HepG2 (cell line): ENCODE measurements at regions not wholly inside any gene's neighbourhood (a gene's known extent, or its start where the extent isn't known, plus 50 kb on each side); places are given as distances from the start of the nearest gene placed in this dataset.

Source experiments
- ATAC-seq: fragments of 200-7000 bp; cut with Tn5 transposase; 3 replicates; pipeline ENCODE4 v1.9.1; 2020; ENCODE audit warnings: mild to moderate bottlenecking, moderate library complexity
- BruUV-seq: library from RNA; stranded (reverse); fragments of 400-500 nt; replicated peaks from 2 replicates; lab custom pipeline; 2021; lab: Mats Ljungman, UMichigan
- CTCF ChIA-PET: fragments of 300-600 bp; formaldehyde crosslinking; extraction: SDS; loops from one replicate; lab custom pipeline; 2021; ENCODE audit warnings: low total read pairs, inconsistent platforms, low intra/inter-chr PET ratio; lab: Yijun Ruan, JAX
- POLR2A ChIA-PET: fragments of 350-600 bp; sonication (Branson Sonifier 250); formaldehyde crosslinking; loops from one replicate; lab custom pipeline; 2020; ENCODE audit warnings: antibody characterized with exemption, inconsistent platforms; lab: Yijun Ruan, JAX
- DNase-seq: peaks from one replicate; pipeline ENCODE4 v3.0.0-alpha.2; 2015; ENCODE audit warnings: low spot score
- FAIRE-seq: peaks from 3 replicates; lab custom pipeline; 2011; peaks lifted over from hg19 to GRCh38; lab: Jason Lieb, UNC
- H2AFZ ChIP-seq: one replicate; pipeline ENCODE4 v1.6.1; 2011; ENCODE audit warnings: low read length, inconsistent platforms
- H3K27ac ChIP-seq: fragments of 300-600 bp; 3 replicates; pipeline ENCODE4 v1.8.0; 2011; ENCODE audit warnings: mixed run types, mild to moderate bottlenecking, mixed read lengths, low read length, inconsistent platforms; ENCODE audit not compliant: insufficient read depth; ENCODE audit errors: extremely low read length
- H3K27me3 ChIP-seq, 2 experiments: fragments of 200-600 bp in 1 of 2; 2 replicates in 1 of 2; 3 replicates in 1 of 2; pipeline versions ENCODE4 v1.6.0 to v1.8.0; 2011; ENCODE audit warnings: low read length in 2 of 2, mild to moderate bottlenecking in 2 of 2, moderate library complexity in 2 of 2, inconsistent platforms in 1 of 2; ENCODE audit not compliant: insufficient read depth in 2 of 2, control insufficient read depth in 1 of 2
- H3K36me3 ChIP-seq, 2 experiments: fragments of 200-600 bp in 1 of 2; replicated peaks in 1 of 2; 2 replicates in 1 of 2; 3 replicates in 1 of 2; pipeline versions ENCODE4 v1.5.1 to v1.8.0; 2011; ENCODE audit warnings: low read length in 2 of 2, inconsistent platforms in 1 of 2; ENCODE audit not compliant: insufficient read depth in 2 of 2, control insufficient read depth in 1 of 2
- H3K4me1 ChIP-seq: 2 replicates; pipeline ENCODE4 v1.5.1; 2012; ENCODE audit warnings: low read length, inconsistent platforms; ENCODE audit not compliant: insufficient read depth
- H3K4me2 ChIP-seq: 2 replicates; pipeline ENCODE4 v1.6.0; 2011; ENCODE audit warnings: low read depth, low read length, inconsistent platforms
- H3K4me3 ChIP-seq, 3 experiments: fragments of 200-600 bp in 1 of 3; sonication (generic), shearing (Covaris generic) in 1 of 3; replicated peaks in 1 of 3; 2 replicates each; pipeline ENCODE4 v1.5.1; 2011 to 2016; ENCODE audit warnings: low read length in 3 of 3, inconsistent platforms in 2 of 3, low read depth in 2 of 3, mild to moderate bottlenecking in 2 of 3, control low read depth in 1 of 3, mixed read lengths in 1 of 3; ENCODE audit not compliant: insufficient read depth in 1 of 3
- H3K79me2 ChIP-seq: one replicate; pipeline ENCODE4 v1.6.1; 2011; ENCODE audit warnings: low read length, inconsistent platforms; ENCODE audit not compliant: insufficient read depth
- H3K9ac ChIP-seq: 2 replicates; pipeline ENCODE4 v1.6.0; 2011; ENCODE audit warnings: mild to moderate bottlenecking, low read depth, low read length, inconsistent platforms; ENCODE audit not compliant: insufficient read depth
- H3K9me3 ChIP-seq: 2 replicates; pipeline ENCODE4 v1.5.1; 2012; ENCODE audit warnings: mild to moderate bottlenecking, low read length
- H4K20me1 ChIP-seq: 2 replicates; pipeline ENCODE4 v1.6.0; 2011; ENCODE audit warnings: inconsistent platforms, mild to moderate bottlenecking, low read length, moderate library complexity; ENCODE audit not compliant: insufficient read depth
- CBX5 ChIP-seq: sonication (generic); formaldehyde crosslinking; IDR thresholded peaks from 2 replicates; pipeline ENCODE4 v1.4.0; 2020; ENCODE audit warnings: missing genetic modification reagents, borderline replicate concordance
- CSRNP1 ChIP-seq: sonication (generic); formaldehyde crosslinking; IDR thresholded peaks from 2 replicates; pipeline ENCODE4 v1.8.1; 2023; ENCODE audit warnings: mild to moderate bottlenecking, missing genetic modification reagents
- MAFG ChIP-seq: sonication (generic); formaldehyde crosslinking; IDR thresholded peaks from 2 replicates; pipeline ENCODE4 v1.5.1; 2020; ENCODE audit warnings: mild to moderate bottlenecking, missing genetic modification reagents
- NR1H2 ChIP-seq: sonication (generic); formaldehyde crosslinking; IDR thresholded peaks from 2 replicates; pipeline ENCODE4 v1.8.1; 2022; ENCODE audit warnings: low read depth, missing genetic modification reagents, borderline replicate concordance
- SKIL ChIP-seq: sonication (generic); formaldehyde crosslinking; IDR thresholded peaks from 2 replicates; pipeline ENCODE4 v1.8.0; 2022; ENCODE audit warnings: missing genetic modification reagents, mild to moderate bottlenecking, moderate library complexity, borderline replicate concordance
- TGIF2 ChIP-seq: IDR thresholded peaks from 2 replicates; pipeline ENCODE4 v1.6.1; 2016; ENCODE audit warnings: control low read depth, missing compliant biosample characterization
- ZBTB25 ChIP-seq: IDR thresholded peaks from 2 replicates; pipeline ENCODE4 v1.6.1; 2018; ENCODE audit warnings: missing genetic modification reagents
- WGBS: methylation state at CpG from one replicate; pipeline ENCODE4 v1.1.6; 2017; ENCODE audit warnings: low lambda C conversion rate; 5-methylcytosine and 5-hydroxymethylcytosine counted together
- in situ Hi-C: cut with HindIII; loops from 2 replicates; pipeline ENCODE4 v1.10.0; 2017; ENCODE audit warnings: low pct_unique_long_range_greater_than_20kb; ENCODE audit not compliant: extremely low pct_ligation_motif_present
- intact Hi-C: fragments of 100-400 bp; cut with micrococcal nuclease; formaldehyde crosslinking; loops from one replicate; pipeline ENCODE4 v1.10.0; 2022; ENCODE audit not compliant: unreplicated experiment
- TF ChIP-seq, protein P1 (sequence below): sonication (generic); formaldehyde crosslinking; IDR thresholded peaks from 2 replicates; pipeline ENCODE4 v1.8.1; 2022; ENCODE audit warnings: mild to moderate bottlenecking, missing genetic modification reagents
- TF ChIP-seq, protein P2 (sequence below): IDR thresholded peaks from 2 replicates; pipeline ENCODE4 v1.6.1; 2016

DNA sequence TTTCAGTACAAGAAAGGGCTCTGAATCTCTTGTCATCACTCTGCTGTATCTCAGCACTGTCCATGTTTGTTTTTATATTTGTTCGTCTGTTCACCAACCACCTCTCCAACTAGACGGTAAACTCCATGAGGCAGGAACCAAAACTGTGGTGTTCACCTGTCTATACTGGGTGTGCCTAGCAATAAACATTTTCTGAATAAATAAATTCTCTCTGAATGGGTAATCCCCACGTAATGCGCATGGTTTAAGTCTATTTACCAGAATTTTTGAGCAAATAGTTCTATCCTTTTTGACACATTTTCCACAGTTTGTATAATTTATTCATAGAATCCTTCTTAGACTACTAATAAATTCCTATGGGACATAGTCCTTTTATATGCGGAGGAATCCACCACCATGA, 400.6 kb upstream of the CFAP20DC start:
- H3K9me3 ChIP-seq = no peaks in the 10 kb centered on the region
- ATAC-seq = no peak
- no peak for DNase-seq
- no peaks in the 10 kb centered on the region for H3K4me1 ChIP-seq
- H3K36me3 ChIP-seq = no peaks in the 10 kb centered on the region
- peaks cover 0 to 4% of the 10 kb centered on the region in 2 experiments; a peak in 1 of 5 replicates for H3K27me3 ChIP-seq
- no peaks in the 10 kb centered on the region for H3K79me2 ChIP-seq
- 72% methylated on average over 5 of the region's 5 CpGs for WGBS
- in situ Hi-C loops (no loop called here), intact Hi-C loops (no loop called here)
- no peak for FAIRE-seq
- BruUV-seq = no TSS peak
- no peak overlapping the region for H2AFZ ChIP-seq
- H4K20me1 ChIP-seq = no peaks in the 10 kb centered on the region
- no peak overlapping the region for H3K4me2 ChIP-seq
- H3K27ac ChIP-seq = no peak overlapping the region
- CTCF ChIA-PET = no interaction called here
- no peak overlapping the region for H3K4me3 ChIP-seq
- POLR2A ChIA-PET = no interaction called here
- no peak overlapping the region for H3K9ac ChIP-seq
- TF ChIP-seq CSRNP1 = no peak
- TF ChIP-seq ZBTB25 (CRISPR knock-in tag) = no peak
- no peak for TF ChIP-seq CBX5 (CRISPR knock-in tag)
- no peak for TF ChIP-seq MAFG
- TF ChIP-seq, protein P1, sequence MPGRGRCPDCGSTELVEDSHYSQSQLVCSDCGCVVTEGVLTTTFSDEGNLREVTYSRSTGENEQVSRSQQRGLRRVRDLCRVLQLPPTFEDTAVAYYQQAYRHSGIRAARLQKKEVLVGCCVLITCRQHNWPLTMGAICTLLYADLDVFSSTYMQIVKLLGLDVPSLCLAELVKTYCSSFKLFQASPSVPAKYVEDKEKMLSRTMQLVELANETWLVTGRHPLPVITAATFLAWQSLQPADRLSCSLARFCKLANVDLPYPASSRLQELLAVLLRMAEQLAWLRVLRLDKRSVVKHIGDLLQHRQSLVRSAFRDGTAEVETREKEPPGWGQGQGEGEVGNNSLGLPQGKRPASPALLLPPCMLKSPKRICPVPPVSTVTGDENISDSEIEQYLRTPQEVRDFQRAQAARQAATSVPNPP (CRISPR knock-in tag) = no peak
- no peak for TF ChIP-seq NR1H2 (CRISPR knock-in tag)
- TF ChIP-seq SKIL = no peak
- TF ChIP-seq, protein P2, sequence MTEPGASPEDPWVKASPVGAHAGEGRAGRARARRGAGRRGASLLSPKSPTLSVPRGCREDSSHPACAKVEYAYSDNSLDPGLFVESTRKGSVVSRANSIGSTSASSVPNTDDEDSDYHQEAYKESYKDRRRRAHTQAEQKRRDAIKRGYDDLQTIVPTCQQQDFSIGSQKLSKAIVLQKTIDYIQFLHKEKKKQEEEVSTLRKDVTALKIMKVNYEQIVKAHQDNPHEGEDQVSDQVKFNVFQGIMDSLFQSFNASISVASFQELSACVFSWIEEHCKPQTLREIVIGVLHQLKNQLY = no peak
- TF ChIP-seq TGIF2 = no peak
